HG03469 (cell line): ENCODE measurements at regions not wholly inside any gene's neighbourhood (a gene's known extent, or its start where the extent isn't known, plus 50 kb on each side); places are given as distances from the start of the nearest gene placed in this dataset.
"Not testable (repeated sequence)": the region's sequence is repeated elsewhere in the genome, so short reads cannot be mapped to it uniquely, and the experiment has no call there.

Source experiments
- ATAC-seq: cut with Tn5 transposase; IDR thresholded peaks from one replicate; pipeline ENCODE4 v1.9.1; 2021; ENCODE audit warnings: mild to moderate bottlenecking, moderate library complexity, moderate number of reproducible peaks; ENCODE audit not compliant: unreplicated experiment

DNA sequence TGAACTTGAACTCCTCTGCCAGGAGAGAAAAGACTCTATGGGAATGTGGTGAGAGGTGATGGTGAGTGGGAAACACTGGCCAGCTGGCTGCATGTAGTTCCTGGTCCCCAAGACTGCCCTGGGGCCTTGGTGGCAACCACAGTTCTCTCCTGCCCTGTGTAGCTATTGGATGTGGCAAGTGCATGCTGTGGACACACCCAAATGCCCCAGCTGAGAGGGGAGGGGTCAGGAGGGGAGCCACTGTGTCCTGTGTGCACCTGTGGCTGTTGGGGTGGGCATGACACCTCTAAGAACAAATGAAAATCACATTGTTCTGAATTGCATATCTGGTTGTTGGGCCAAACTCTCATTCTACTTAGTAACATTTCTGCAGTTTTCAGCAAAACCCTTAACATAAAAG lies 409.6 kb downstream of the NSUN3 start:
- no peak for ATAC-seq

DNA sequence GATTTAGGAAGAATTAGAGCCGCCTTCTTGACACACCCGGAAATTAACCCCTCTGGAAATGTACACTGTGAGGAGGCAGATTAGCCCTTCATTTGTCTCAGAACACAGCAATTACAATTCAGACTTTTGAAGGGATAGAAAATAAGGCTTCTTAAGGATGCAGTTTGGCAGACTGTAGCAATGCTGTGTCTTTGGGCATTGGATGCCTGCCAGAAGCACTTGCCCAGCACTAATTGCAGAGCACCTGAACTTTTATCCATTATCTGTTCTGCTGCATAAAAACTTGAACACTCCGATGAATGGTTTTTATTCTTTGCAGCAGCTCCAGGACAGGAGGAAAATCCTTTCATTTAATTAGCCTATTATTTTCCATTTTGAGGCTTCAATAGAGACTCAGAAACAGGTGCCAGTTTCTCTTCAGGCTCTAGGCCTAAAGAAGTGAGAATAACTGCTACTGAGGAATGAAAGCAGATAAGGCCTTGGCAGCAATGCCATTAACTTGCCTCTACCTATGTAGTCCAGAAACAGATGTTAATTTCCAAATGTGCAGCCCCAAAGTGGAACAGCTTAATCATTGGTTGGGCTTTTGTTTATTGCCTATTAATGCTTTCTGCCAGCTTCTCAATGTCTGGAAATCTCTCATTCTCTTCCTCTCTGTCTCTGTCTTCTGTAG lies 418.5 kb downstream of the NSUN3 start:
- ATAC-seq = no peak

DNA sequence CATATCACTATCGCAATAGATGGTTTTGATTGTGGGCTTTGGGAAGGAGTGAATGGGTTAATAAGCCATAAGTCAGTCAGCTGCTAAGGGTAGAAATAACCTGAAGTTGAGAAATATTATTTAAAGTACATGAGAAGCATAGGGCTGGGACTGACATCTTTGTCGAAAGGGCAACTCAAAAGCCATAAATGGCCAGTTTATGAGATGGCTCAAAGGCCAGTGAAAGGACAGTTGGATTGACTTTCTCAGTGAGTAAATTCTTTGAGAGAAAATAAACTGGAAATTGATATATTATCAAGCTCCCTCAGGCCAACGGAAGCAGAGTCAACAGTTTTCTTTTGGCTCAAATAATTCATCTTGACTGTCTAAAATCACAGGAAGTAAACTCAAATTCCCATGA lies 419.8 kb downstream of the NSUN3 start:
- ATAC-seq = no peak

DNA sequence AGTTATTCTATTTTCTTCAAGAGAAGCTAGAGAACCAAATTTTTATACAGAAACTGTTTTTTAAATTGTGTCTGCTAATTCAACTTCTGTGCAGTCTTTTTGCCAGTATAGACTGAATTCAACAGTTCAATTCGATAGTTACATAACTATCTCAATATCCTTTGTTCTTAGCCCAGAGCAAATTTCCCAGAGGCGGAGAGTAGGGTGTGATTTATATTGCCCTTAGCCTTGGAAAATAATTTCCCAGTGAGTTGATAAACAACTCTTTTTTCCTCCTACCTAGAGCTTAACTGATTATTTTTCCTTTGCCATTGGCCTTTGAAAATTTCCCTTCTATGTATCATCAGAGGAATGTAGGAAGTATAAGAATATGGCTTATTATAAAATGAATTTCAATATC lies 420.5 kb downstream of the NSUN3 start:
- no peak for ATAC-seq

DNA sequence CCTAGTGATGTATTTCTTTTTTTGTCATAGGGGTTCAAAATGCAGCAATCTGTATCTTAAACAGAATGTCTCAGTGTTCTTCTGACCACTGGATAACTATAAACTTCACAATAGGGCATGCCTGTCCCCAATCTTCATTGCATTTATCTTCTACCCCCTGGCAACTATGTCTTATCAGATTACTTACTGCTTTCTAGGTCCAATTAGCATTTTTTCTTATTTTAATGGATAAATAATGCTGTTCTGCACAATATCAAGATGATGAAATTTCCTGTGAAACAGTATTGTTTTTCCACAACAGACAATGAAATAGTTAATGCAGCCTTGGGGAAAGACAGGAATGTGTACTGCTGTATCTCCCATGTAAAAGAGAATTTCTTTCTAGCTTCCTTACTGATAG lies 432.1 kb downstream of the NSUN3 start:
- ATAC-seq = no peak

DNA sequence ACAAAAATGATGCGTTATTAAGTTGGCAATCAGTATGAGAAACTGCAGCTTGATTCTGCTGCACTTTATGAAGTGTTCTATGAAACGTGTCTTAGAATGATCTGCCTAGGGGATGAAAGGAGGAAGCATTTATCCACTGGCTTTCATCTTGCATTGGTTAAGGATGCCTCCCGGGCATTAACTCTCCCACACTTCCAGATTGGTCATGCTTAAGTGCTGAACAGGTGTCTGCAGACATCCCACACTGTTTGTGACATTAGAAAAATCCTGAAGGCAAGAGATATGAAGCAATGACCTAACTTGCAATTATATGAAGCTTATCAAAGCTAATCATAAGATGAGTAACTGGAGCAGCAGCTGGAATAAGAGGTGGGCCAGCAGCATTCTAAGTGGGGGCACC lies 437.3 kb downstream of the NSUN3 start:
- no peak for ATAC-seq

DNA sequence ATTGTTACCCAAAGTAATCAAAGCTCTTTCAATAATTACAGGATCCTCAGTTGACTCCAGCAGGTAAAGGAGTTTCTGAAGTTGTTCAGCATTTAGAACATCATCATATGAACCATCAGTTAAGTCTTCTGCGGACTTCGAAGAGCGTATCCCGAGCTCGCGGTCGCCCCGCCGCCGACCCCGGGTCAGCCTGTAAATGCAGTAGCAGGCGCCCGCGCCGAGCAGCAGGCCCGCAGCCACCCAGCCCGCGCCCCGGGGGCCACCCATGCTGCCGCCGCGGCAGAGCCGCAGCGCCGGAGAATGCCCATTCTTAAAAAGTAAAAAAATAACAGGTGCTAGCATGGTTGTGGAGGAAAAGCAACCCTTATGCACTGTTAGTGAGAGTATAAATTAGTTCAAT lies 444.5 kb downstream of the NSUN3 start:
- ATAC-seq = not testable (repeated sequence)

DNA sequence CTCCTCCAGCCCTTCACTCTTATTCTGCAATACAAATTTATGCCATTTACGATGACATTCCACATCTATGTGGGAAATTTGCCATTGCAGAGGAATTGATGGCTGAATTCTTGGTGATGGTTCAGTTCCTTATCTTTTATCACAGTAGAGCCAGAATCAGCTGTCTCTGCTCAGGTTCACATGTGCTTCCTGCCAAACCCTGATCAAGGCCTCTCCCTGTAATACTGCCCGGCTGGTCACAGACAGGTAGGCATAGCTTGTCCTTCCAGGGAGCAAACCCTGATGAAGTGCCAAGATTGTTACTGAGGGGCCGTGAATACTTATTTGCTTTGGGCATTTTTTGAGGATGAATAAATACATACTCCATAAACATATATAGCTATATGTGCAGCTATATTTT lies 450.0 kb downstream of the NSUN3 start:
- ATAC-seq = no peak

DNA sequence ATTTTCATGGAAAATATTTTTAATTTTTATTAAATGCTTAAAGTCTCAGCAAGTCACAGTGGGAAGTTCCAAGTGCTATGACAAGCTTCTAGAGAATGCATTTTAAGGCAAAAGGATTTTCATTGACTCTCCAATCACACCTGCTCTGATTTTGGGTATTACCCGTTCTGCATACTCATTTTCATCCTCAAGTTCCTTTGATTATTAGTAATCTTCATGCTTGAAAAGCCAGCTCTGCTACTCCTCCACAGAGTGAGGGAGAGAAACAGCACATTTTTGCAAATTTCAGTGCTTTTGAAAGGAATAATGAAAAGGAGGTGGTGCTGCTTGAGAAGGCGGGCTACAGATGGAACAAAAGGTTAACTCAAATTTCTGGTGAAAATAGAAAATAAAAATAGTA lies 450.7 kb downstream of the NSUN3 start:
- no peak for ATAC-seq

DNA sequence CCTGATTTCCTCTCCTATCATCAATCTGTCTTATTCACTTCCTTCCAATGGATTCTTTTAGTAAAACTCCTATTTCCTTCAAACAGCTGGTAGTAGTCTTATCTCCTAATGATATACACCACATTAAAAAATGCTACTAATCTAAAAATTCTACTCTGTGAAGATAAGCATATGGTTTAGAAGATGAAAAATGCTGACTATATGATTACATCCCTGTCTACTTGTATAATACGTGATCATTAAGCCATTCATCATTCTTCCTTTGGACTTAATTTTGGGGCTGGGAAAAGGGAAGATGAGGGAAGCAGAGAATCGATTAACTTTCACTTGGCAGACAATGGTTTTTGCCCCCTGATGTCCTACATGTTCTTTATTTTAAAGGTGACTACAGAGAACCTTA lies 453.1 kb downstream of the NSUN3 start:
- ATAC-seq = no peak

DNA sequence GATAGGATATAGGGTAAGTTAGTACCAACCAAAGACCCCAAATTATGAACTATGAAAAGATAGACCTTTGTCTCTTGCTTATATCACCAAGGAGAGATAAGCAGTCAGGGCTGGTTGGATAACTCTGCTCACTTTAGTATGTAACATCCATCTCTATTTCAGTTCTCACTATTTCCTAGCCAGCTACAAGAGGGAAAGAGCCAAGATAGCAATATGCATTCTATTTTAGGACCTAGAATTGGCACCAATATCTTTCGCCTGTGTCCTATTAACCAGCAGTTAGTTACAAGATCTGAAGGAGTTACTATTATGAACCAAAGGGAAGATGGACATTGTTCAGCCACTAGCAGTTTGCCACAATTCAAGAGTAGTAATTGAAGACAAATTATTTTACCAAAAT lies 457.5 kb downstream of the NSUN3 start:
- ATAC-seq = no peak

DNA sequence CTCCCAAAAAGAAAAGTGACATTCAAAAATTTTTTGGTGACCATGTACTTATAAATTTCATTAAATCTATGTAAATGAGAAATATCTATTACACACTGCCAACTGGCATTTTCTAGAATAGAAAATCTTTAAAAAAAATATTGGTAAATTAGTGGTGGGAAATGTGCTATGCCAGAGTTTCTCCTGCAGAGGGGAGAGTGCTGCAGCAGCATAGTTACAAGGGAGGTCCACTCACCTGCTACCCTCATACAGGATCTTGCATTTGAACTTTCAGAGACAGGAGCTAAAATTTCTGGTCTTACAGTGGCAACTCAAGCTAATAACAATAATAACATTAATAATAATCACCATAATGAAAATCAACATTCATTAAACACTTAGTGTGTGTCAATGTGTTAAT lies 459.6 kb downstream of the NSUN3 start:
- no peak for ATAC-seq

DNA sequence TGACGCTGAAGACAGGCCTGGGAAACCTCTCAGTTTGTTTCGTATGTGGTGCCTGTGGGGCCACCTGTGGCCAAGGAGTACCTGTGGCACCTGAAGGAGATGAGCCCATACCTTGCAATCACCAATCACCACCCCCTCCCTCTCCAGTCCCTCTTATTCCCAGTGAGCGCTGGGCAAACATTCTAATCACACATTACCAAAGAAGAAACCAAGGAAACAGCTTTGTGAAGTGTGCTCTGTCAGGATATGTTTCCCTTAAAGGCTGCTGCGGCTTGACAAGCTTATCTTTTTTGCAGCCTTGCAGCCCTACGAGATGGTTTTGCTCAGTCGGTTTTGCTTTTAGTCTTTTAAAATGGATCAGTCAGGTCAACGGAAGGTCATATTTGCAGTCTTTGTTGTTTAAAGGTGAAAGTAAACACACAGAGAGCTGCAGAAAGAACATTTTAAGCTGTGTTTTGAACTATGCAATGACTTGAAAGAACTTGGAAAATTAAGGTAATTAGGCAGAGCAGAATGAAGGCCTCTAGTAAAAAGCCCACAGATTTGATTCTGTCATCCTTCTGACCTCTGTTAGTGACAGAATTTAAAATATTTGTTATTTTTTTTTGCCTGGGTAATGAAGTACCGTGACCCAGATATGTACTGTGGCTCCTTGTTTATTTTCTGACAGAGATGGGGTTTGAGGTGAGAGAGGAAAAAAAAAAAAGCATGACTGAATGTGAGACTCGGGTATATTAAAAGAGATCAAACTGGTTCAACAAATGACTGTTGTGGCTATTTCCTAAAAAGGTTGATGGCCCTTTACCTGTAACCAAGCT lies 461.4 kb downstream of the NSUN3 start:
- no peak for ATAC-seq

DNA sequence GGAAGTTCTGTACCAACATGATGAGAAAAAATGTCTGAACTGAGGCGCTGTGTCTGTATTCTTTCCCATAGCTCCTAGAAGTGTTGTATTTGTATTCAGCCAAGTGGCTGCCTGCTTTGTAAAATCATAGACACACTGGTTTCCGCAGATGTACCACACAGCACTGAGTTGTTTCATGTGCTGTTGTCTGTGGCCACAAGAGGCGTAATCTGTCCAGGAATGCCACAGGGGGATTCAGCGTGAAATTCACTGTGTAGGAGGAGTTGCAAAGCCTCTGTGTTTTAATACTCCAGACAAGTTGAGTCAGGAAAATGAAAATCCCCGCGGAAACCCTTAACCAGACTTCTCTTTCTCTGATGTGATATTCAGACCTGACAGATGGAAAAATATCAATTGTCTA lies 462.2 kb downstream of the NSUN3 start:
- no peak for ATAC-seq

DNA sequence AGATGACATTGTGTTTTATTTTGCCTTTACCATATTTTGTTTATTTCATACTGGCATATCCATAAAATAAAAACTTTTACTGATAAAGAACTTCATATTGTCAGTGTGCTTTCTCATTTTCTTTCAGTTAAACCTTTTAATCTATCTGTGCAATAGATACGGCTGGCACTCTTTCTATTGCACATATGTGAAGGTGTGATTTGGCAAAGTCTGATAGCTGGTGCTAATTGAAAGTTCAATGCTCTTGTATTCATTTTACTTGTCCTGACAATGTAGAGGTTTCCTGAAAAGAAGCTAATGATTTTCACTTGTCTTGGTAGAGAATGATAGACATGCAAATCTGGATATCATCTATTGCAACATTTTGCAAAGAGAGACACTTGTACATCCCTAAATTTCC lies 467.0 kb downstream of the NSUN3 start:
- no peak for ATAC-seq

DNA sequence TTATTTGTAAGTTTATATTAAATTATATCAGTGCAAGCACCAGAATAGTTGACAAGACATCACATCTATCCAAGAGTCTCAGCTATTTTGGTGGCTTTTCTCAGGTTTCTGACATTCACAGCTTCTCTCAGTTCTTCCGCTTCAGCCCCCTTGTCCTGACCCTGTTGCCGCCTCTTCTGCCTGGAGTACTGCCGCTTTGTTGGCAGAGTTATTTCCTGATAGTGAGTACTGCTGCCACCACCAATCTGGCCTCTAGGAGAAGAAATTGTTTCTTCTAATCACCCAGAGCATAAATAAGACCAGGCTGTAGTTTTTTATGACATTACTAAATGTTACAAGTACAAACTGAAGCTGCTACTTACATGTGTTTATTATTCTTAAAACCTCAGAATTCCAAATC lies 470.1 kb downstream of the NSUN3 start:
- no peak for ATAC-seq

DNA sequence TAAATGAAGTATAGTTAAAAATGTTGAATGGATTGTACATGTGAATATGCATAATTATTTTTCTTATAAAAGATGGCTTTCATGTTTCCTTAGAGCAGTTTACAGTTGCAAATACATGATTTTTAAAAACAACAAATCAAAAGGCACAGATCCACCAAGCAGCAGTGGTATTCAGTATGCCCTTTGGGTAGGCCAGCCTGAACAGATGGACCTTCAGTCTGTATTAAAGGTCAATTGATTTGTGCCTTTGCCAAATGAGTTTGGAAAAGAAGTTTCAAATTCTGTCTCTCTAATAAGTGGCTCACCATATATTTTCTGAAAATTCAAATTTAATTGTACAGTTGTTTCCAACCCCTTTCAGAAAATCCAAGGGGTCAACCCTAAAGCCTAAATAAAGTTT lies 477.1 kb downstream of the NSUN3 start:
- no peak for ATAC-seq

DNA sequence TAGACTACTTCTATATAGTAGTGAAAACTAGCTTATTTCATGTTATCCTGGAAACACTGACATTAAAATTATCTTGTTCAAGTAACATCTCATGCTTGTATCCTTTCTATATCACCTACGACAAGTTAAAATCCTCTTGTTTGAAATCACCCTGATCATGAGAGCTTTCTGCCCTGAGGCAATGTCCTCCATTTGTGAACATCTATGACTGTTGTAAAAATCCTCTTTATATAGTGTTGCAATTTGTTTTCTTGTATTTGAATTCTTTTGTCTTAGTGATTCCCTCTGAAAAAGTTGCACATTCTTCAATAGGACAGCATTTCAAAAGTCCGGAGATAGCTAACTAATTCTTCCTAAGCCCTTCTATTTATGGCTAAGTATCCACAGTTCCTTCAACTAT lies 480.3 kb downstream of the NSUN3 start:
- no peak for ATAC-seq

DNA sequence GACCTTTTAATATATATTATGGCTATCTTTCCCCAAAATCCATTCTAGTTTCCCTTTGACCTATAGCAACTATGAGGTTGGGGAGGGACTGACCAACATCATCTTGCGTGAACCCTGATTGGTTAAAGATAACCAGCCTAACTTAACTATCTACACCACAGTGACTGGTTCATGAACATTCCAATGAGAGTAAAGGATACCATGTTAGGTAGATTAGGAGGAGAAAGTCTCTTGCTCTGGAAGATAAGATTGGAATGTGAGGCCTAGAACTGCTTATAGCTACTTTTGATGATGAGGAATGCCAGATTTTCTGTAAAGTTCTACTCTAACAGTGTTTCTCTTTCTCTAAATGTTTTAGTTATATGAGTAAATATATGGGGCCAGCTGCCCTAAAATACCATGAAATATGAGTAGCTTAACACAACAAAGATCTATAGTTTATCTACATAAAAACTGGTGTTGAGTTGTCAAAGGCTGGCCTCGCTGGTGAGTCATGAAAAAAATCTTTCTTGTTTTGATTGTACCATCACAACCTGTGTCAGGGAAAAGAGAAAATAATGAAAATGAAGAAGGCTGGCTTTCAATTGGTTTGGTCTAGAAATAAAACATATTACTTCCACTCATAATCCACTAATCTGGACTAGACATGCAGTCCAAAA lies 481.4 kb downstream of the NSUN3 start:
- no peak for ATAC-seq

DNA sequence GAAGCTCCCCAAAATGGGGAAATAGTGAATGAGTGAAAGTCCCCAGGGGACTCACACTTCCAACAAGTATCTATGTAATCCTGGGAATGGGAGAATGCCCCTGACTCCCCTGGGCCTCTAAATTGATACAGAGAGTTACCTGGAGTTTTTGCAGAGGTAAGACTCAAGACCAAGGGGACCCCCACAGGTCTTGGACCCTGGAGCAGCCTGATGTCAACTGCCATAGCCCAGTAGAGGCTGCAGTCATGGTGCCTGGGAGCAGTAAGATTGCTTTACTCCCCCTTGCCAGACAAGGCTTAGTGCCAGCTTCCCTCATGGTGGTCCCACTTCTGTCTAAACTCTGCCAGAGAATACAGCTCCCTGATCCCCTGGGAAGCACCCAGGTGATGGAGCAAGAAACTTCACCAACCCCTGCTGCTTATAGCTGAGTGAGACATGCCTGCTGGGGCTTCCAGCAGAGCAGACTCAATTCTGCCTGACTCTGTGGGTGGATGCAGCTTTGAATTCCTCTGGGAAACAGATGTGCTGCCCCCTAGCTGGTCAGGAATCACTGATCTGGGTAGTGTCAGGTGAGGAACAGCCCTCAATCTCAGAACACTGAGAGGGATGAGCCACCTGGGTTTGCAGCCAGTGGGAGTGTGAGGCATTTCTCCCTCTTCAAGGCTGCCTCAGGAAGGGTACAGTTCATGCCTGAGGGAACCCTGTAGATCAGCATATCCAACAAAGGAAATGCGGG lies 485.9 kb downstream of the NSUN3 start:
- no peak for ATAC-seq

DNA sequence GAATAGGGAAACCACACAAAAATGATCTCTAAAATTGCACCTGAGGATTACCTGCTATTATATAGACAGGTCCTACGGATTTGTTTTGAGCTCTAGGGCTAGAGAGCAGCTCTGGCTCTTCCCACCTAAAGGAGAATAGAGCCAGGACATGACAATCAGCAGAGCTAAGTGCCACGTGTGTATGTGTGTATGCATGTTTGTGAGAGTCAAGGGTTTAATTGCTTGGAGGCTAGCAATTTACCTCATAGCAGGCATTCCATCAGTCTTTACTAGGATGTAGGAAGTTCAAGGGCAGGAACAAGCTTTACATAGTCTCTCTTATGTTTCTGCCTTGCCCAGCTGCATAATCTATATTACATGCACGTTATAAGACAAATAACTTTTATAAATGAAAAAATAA lies 498.2 kb downstream of the NSUN3 start:
- ATAC-seq = no peak
